ENCODE measurements at regions not wholly inside any gene's neighbourhood (a gene's known extent, or its start where the extent isn't known, plus 50 kb on each side); places are given as distances from the start of the nearest gene placed in this dataset.

GRCh38 chr10:108696792-108697477 is 1226.4 kb downstream of the XPNPEP1 start:
- TF ChIP-seq EP300 (IDR thresholded peaks at IDR 0.05) (no peak), POLR2AphosphoS5 (IDR thresholded peaks at IDR 0.05) (no peak), CTCF (IDR thresholded peaks at IDR 0.05) (no peak)
